OCI-LY1 (cell line): ENCODE measurements at regions not wholly inside any gene's neighbourhood (a gene's known extent, or its start where the extent isn't known, plus 50 kb on each side); places are given as distances from the start of the nearest gene placed in this dataset.

Source experiments
- H2AFZ ChIP-seq: fragments of 200-600 bp; sonication (generic), shearing (Covaris generic); 2 replicates; pipeline ENCODE4 v1.6.0; 2014; ENCODE audit warnings: antibody characterized with exemption, mild to moderate bottlenecking, low read length
- H3F3A ChIP-seq: fragments of 200-600 bp; sonication (generic), shearing (Covaris generic); 2 replicates; pipeline ENCODE4 v1.6.0; 2014; ENCODE audit warnings: mild to moderate bottlenecking, antibody characterized with exemption, low read length, moderate library complexity; ENCODE audit not compliant: insufficient read depth
- H3K27ac ChIP-seq: fragments of 200-600 bp; sonication (generic); 2 replicates; pipeline ENCODE4 v1.5.1; 2014; ENCODE audit warnings: low read length, mixed run types, mild to moderate bottlenecking, low read depth; ENCODE audit not compliant: poor library complexity, severe bottlenecking
- H3K27me3 ChIP-seq: fragments of 200-600 bp; sonication (generic); 2 replicates; pipeline ENCODE4 v1.6.0; 2014; ENCODE audit warnings: antibody characterized with exemption, mild to moderate bottlenecking, low read length, moderate library complexity; ENCODE audit not compliant: insufficient read depth
- H3K36me3 ChIP-seq: fragments of 200-600 bp; sonication (generic); 2 replicates; pipeline ENCODE4 v1.6.1; 2014; ENCODE audit warnings: mild to moderate bottlenecking, antibody characterized with exemption, low read length, moderate library complexity, mixed read lengths; ENCODE audit not compliant: insufficient read depth
- H3K4me1 ChIP-seq: fragments of 200-600 bp; sonication (generic); 2 replicates; pipeline ENCODE4 v1.5.1; 2014; ENCODE audit warnings: mild to moderate bottlenecking, low read length, moderate library complexity; ENCODE audit not compliant: insufficient read depth, severe bottlenecking
- H3K4me2 ChIP-seq: fragments of 200-600 bp; sonication (generic), shearing (Covaris generic); 2 replicates; pipeline ENCODE4 v1.6.1; 2014; ENCODE audit warnings: low read length
- H3K4me3 ChIP-seq: fragments of 200-600 bp; sonication (generic); 2 replicates; pipeline ENCODE4 v1.5.1; 2014; ENCODE audit warnings: low read length, low read depth, mild to moderate bottlenecking, mixed read lengths; ENCODE audit not compliant: poor library complexity, severe bottlenecking
- H3K79me2 ChIP-seq: fragments of 200-600 bp; shearing (Covaris generic); 2 replicates; pipeline ENCODE4 v1.6.1; 2016; ENCODE audit warnings: mixed run types, low read length, mixed read lengths; ENCODE audit not compliant: insufficient read depth
- H3K9ac ChIP-seq: fragments of 200-600 bp; sonication (generic), shearing (Covaris generic); 2 replicates; pipeline ENCODE4 v1.6.1; 2014; ENCODE audit warnings: mild to moderate bottlenecking, low read length, mixed read lengths
- H3K9me2 ChIP-seq: fragments of 200-600 bp; sonication (generic), shearing (Covaris generic); 2 replicates; pipeline ENCODE4 v1.6.1; 2014; ENCODE audit warnings: low read depth, mild to moderate bottlenecking, low read length, mixed read lengths
- H3K9me3 ChIP-seq: fragments of 200-600 bp; shearing (Covaris generic); 2 replicates; pipeline ENCODE4 v1.6.1; 2014; ENCODE audit warnings: low read length, mixed read lengths
- H4K20me1 ChIP-seq: fragments of 200-600 bp; sonication (generic), shearing (Covaris generic); 2 replicates; pipeline ENCODE4 v1.6.0; 2016; ENCODE audit warnings: mild to moderate bottlenecking, low read length; ENCODE audit not compliant: insufficient read depth
- CTCF ChIP-seq: fragments of 200-600 bp; sonication (generic), shearing (Covaris generic); IDR thresholded peaks from 2 replicates; pipeline ENCODE4 v1.5.1; 2017; ENCODE audit warnings: mild to moderate bottlenecking, antibody characterized with exemption, low read length, moderate library complexity, mixed read lengths
- EZH2 ChIP-seq: fragments of 200-600 bp; sonication (generic), shearing (Covaris generic); IDR thresholded peaks from 2 replicates; pipeline ENCODE4 v1.8.0; 2017; ENCODE audit warnings: borderline replicate concordance, mixed run types, mild to moderate bottlenecking, antibody characterized with exemption, low read length, moderate library complexity, mixed read lengths

GRCh38 chr1:60448850-60449249, 375.3 kb upstream of the C1orf87 start:
- H3K27ac ChIP-seq: no peak overlapping the region
- TF ChIP-seq EZH2: no peak
- no peak for TF ChIP-seq CTCF
- H3K4me3 ChIP-seq: no peak overlapping the region
- H3K36me3 ChIP-seq: no peaks in the 10 kb centered on the region
- no peaks in the 10 kb centered on the region for H3K27me3 ChIP-seq
- no peak overlapping the region for H3K4me2 ChIP-seq
- no peaks in the 10 kb centered on the region for H3K9me2 ChIP-seq
- H3F3A ChIP-seq: no peaks in the 10 kb centered on the region
- H3K4me1 ChIP-seq: no peaks in the 10 kb centered on the region
- H3K9ac ChIP-seq: no peak overlapping the region
- no peaks in the 10 kb centered on the region for H3K9me3 ChIP-seq
- H3K79me2 ChIP-seq: no peaks in the 10 kb centered on the region
- no peaks in the 10 kb centered on the region for H4K20me1 ChIP-seq
- no peak overlapping the region for H2AFZ ChIP-seq

GRCh38 chr1:60444680-60445079, 371.1 kb upstream of the C1orf87 start:
- H3K9me3 ChIP-seq: no peaks in the 10 kb centered on the region
- no peak overlapping the region for H3K4me3 ChIP-seq
- H3K4me1 ChIP-seq: no peaks in the 10 kb centered on the region
- H2AFZ ChIP-seq: no peak overlapping the region
- H3K27ac ChIP-seq: no peak overlapping the region
- H3K27me3 ChIP-seq: no peaks in the 10 kb centered on the region
- TF ChIP-seq EZH2 (no peak), CTCF (no peak)
- H3K36me3 ChIP-seq: no peaks in the 10 kb centered on the region
- H3K4me2 ChIP-seq: no peak overlapping the region
- no peaks in the 10 kb centered on the region for H3K79me2 ChIP-seq
- H4K20me1 ChIP-seq: no peaks in the 10 kb centered on the region
- H3K9me2 ChIP-seq: no peaks in the 10 kb centered on the region
- no peaks in the 10 kb centered on the region for H3F3A ChIP-seq
- H3K9ac ChIP-seq: no peak overlapping the region

GRCh38 chr1:60436186-60436585, 362.6 kb upstream of the C1orf87 start:
- Histone ChIP-seq H3K36me3 (no peaks in the 10 kb centered on the region), H3F3A (no peaks in the 10 kb centered on the region), H3K4me2 (no peak overlapping the region), H3K9me3 (no peaks in the 10 kb centered on the region), H4K20me1 (no peaks in the 10 kb centered on the region), H3K79me2 (no peaks in the 10 kb centered on the region), H3K27me3 (no peaks in the 10 kb centered on the region), H3K4me3 (no peak overlapping the region), H3K9me2 (no peaks in the 10 kb centered on the region), H2AFZ (no peak overlapping the region), H3K4me1 (no peaks in the 10 kb centered on the region), H3K27ac (no peak overlapping the region), H3K9ac (no peak overlapping the region)
- TF ChIP-seq CTCF: no peak
- TF ChIP-seq EZH2: no peak
